GM12878 (cell line): ENCODE measurements at regions not wholly inside any gene's neighbourhood (a gene's known extent, or its start where the extent isn't known, plus 50 kb on each side); places are given as distances from the start of the nearest gene placed in this dataset.
"Not testable (repeated sequence)": the region's sequence is repeated elsewhere in the genome, so short reads cannot be mapped to it uniquely, and the experiment has no call there.

ENCODE experiments used
- ATAC-seq: fragments of 200-7000 bp; cut with Tn5 transposase; 3 replicates; pipeline ENCODE4 v1.9.1; 2020; ENCODE audit warnings: mild to moderate bottlenecking, moderate library complexity
- BruUV-seq: library from RNA; stranded (reverse); fragments of 400-500 nt; replicated peaks from 2 replicates; lab custom pipeline; 2021; lab: Mats Ljungman, UMichigan
- CTCF ChIA-PET: fragments of 300-600 bp; sonication (Branson Sonifier 250); formaldehyde crosslinking; extraction: SDS; loops from one replicate; lab custom pipeline; 2021; ENCODE audit warnings: inconsistent platforms; lab: Yijun Ruan, JAX
- POLR2A ChIA-PET: fragments of 350-600 bp; formaldehyde crosslinking; extraction: SDS; loops from one replicate; lab custom pipeline; 2021; ENCODE audit warnings: inconsistent platforms; lab: Charles Lee
- RAD21 ChIA-PET: fragments of 300-600 bp; sonication (Branson Sonifier 250); formaldehyde crosslinking; loops from one replicate; lab custom pipeline; 2023; ENCODE audit warnings: antibody characterized with exemption; ENCODE audit not compliant: unreplicated experiment; lab: Charles Lee
- SMC1A ChIA-PET: fragments of 300-600 bp; sonication (Branson Sonifier 250); formaldehyde crosslinking; loops from one replicate; lab custom pipeline; 2023; ENCODE audit not compliant: unreplicated experiment, uncharacterized antibody; lab: Charles Lee
- DNase-seq: peaks from one replicate; pipeline ENCODE4 v3.0.0-alpha.2; 2011; ENCODE audit warnings: low read depth, low spot score
- FAIRE-seq: peaks from 3 replicates; lab custom pipeline; 2011; peaks lifted over from hg19 to GRCh38; lab: Jason Lieb, UNC
- H2AFZ ChIP-seq: 2 replicates; pipeline ENCODE4 v1.6.0; 2011; ENCODE audit warnings: low read depth, low read length, control low read depth; ENCODE audit not compliant: control insufficient read depth
- H3K27ac ChIP-seq: 2 replicates; pipeline ENCODE4 v1.5.1; 2011; ENCODE audit warnings: control low read depth; ENCODE audit not compliant: control insufficient read depth, insufficient read depth
- H3K27me3 ChIP-seq, 2 experiments: replicated peaks in 1 of 2; 2 replicates each; pipeline versions ENCODE4 v1.6.0 to v1.6.1; 2011; ENCODE audit warnings: low read length in 1 of 2; ENCODE audit not compliant: control insufficient read depth in 2 of 2, insufficient read depth in 2 of 2
- H3K36me3 ChIP-seq, 2 experiments: 2 replicates each; pipeline ENCODE4 v1.5.1; 2011; ENCODE audit warnings: low read length in 1 of 2; ENCODE audit not compliant: control insufficient read depth in 2 of 2, insufficient read depth in 2 of 2
- H3K4me1 ChIP-seq: 2 replicates; pipeline ENCODE4 v1.6.1; 2011; ENCODE audit warnings: mild to moderate bottlenecking, low read length, moderate library complexity, mixed read lengths; ENCODE audit not compliant: control insufficient read depth, insufficient read depth
- H3K4me2 ChIP-seq: 2 replicates; pipeline ENCODE4 v1.6.0; 2011; ENCODE audit warnings: control low read depth; ENCODE audit not compliant: control insufficient read depth, insufficient read depth
- H3K4me3 ChIP-seq: fragments of 200-600 bp; sonication (generic); 2 replicates; pipeline ENCODE4 v1.5.1; 2016
- H3K79me2 ChIP-seq: 2 replicates; pipeline ENCODE4 v1.6.0; 2011; ENCODE audit warnings: low read length; ENCODE audit not compliant: control insufficient read depth, insufficient read depth
- H3K9ac ChIP-seq: 2 replicates; pipeline ENCODE4 v1.8.0; 2011; ENCODE audit warnings: low read length, control low read depth, mixed read lengths; ENCODE audit not compliant: control insufficient read depth, insufficient read depth
- H3K9me3 ChIP-seq: replicated peaks from 3 replicates; pipeline ENCODE4 v1.5.1; 2011; ENCODE audit warnings: mild to moderate bottlenecking, low read length; ENCODE audit not compliant: control insufficient read depth, insufficient read depth
- H4K20me1 ChIP-seq: 2 replicates; pipeline ENCODE4 v1.6.0; 2011; ENCODE audit not compliant: control insufficient read depth, insufficient read depth
- ATF7 ChIP-seq: fragments of 450-650 bp; IDR thresholded peaks from 2 replicates; pipeline ENCODE4 v1.6.1; 2016; ENCODE audit warnings: low read depth, mild to moderate bottlenecking
- ETV6 ChIP-seq, 2 experiments: fragments of 450-650 bp in 1 of 2; IDR thresholded peaks in 1 of 2; conservative IDR thresholded peaks in 1 of 2; 2 replicates each; pipeline ENCODE4 v1.6.1; 2014; ENCODE audit warnings: antibody characterized with exemption in 1 of 2, borderline replicate concordance in 1 of 2, low read depth in 1 of 2, mild to moderate bottlenecking in 1 of 2, moderate library complexity in 1 of 2
- SIN3A ChIP-seq: IDR thresholded peaks from 2 replicates; pipeline ENCODE4 v1.6.1; 2012; ENCODE audit warnings: low read depth, low read length, improper control_type of control experiment
- SREBF1 ChIP-seq: IDR thresholded peaks from 2 replicates; pipeline ENCODE4 v1.6.1; 2012; ENCODE audit warnings: mild to moderate bottlenecking, low read length
- SUPT20H ChIP-seq: IDR thresholded peaks from 2 replicates; pipeline ENCODE4 v1.6.1; 2011; ENCODE audit warnings: low read depth, mild to moderate bottlenecking, low read length, moderate library complexity, borderline replicate concordance; ENCODE audit not compliant: control insufficient read depth
- ZNF592 ChIP-seq: fragments of 450-650 bp; IDR thresholded peaks from 2 replicates; pipeline ENCODE4 v1.6.1; 2017; ENCODE audit warnings: mild to moderate bottlenecking, moderate library complexity
- WGBS: methylation state at CpG from one replicate; pipeline ENCODE4 v1.1.6; 2016; ENCODE audit warnings: low lambda C conversion rate; ENCODE audit not compliant: insufficient replicate concordance, insufficient coverage; ENCODE audit errors: missing lambda C conversion rate; 5-methylcytosine and 5-hydroxymethylcytosine counted together
- in situ Hi-C: fragments of 300-500 bp; cut with MboI; formaldehyde crosslinking; loops from 9 replicates; pipeline ENCODE4 v1.14.3; 2018; ENCODE audit warnings: mixed read lengths
- intact Hi-C: fragments of 100-400 bp; cut with micrococcal nuclease; formaldehyde crosslinking; loops from one replicate; pipeline ENCODE4 v1.14.2; 2022; ENCODE audit not compliant: unreplicated experiment

DNA sequence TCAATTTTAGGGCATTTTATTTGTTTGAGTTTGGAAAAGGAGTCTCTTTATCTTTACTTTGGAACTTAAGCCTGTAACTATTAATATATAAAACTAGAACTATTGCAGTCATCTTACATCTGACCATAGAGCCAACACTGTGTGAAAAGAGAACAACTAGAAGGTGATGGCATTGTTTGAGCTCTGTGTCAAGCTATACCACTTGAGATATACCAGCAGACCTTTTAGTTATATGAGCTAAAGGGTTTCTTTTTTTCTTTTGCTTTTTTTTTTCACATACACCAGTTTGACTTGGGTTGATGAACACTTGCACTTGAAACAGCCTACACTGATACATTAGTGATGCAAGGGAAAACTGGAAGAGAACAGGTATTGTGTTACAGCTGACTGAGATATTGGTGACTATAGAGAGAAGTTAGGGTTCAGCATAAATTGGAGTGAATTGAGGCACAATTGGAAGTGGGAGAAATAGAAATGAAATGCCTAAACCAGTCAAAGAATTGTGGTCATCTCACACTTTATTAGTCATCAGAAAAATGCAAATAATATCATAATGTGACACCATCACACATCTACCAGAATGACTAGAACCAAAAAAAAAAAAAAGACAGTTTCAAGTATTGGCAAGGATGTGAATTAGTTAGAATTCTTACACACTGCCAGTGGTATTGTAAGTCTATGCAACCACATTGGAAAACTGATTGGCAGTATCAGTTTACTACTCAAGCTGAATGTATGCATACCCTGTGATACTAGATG lies 60.9 kb downstream of the ADRB2 start:
- Histone ChIP-seq H3K27ac (no peak overlapping the region), H2AFZ (no peak overlapping the region), H3K27me3 (no peaks in the 10 kb centered on the region), H3K9ac (no peak overlapping the region), H3K79me2 (no peaks in the 10 kb centered on the region), H3K4me1 (no peaks in the 10 kb centered on the region), H3K4me2 (no peak overlapping the region), H4K20me1 (no peaks in the 10 kb centered on the region), H3K36me3 (no peaks in the 10 kb centered on the region), H3K9me3 (no peaks in the 10 kb centered on the region; the same call in 2 of the 3 replicates), H3K4me3 (no peak overlapping the region)
- intact Hi-C loops = no loop called here
- POLR2A ChIA-PET = no interaction called here
- FAIRE-seq (no peak), DNase-seq (no peak), ATAC-seq (no peak; the same call in 2 of the 3 replicates)
- CTCF ChIA-PET = interaction anchor here (1.2 to 2.0 kb wide), 2 partner anchors 153 to 157 kb away, joined by 3 to 6 read pairs; no protein-coding TSS in a partner anchor
- in situ Hi-C loops = no loop called here
- TF ChIP-seq SIN3A = no peak
- no peak for TF ChIP-seq SUPT20H
- no peak for TF ChIP-seq ATF7
- no peak for TF ChIP-seq SREBF1
- TF ChIP-seq ZNF592 = no peak
- no peak for TF ChIP-seq ETV6 (conservative IDR thresholded peaks at IDR 0.05 in 1 of 2, IDR thresholded peaks at IDR 0.05 in 1 of 2; ENCODE audit: borderline replicate concordance in 1 of 2, low read depth in 1 of 2)
- SMC1A ChIA-PET = interaction anchor here (1.2 kb wide), 1 partner anchor 156 kb away, joined by 3 read pairs; no protein-coding TSS in a partner anchor
- BruUV-seq = no TSS peak
- RAD21 ChIA-PET = no interaction called here

GRCh38 chr5:148889936-148890335 lies 63.5 kb downstream of the ADRB2 start:
- POLR2A ChIA-PET, DNase-seq, H3K4me2 ChIP-seq, H3K36me3 ChIP-seq, H3K79me2 ChIP-seq, H3K9ac ChIP-seq, H4K20me1 ChIP-seq, intact Hi-C loops, ATAC-seq, RAD21 ChIA-PET, H3K27ac ChIP-seq, FAIRE-seq, CTCF ChIA-PET, H3K27me3 ChIP-seq, BruUV-seq, H3K9me3 ChIP-seq, SMC1A ChIA-PET, H3K4me1 ChIP-seq, H2AFZ ChIP-seq, in situ Hi-C loops, H3K4me3 ChIP-seq: not testable (repeated sequence)
- 46% methylated on average over 5 of the region's 5 CpGs for WGBS
